B cell (primary cell): ENCODE measurements at regions not wholly inside any gene's neighbourhood (a gene's known extent, or its start where the extent isn't known, plus 50 kb on each side); places are given as distances from the start of the nearest gene placed in this dataset.

ENCODE experiments used
- ATAC-seq: fragments of 200-7000 bp; cut with Tn5 transposase; one replicate; pipeline ENCODE4 v1.10.0; 2021; ENCODE audit warnings: low read depth, mild to moderate bottlenecking, moderate number of reproducible peaks, moderate library complexity
- CTCF ChIA-PET: fragments of 350-600 bp; sonication (Branson Sonifier 250); formaldehyde crosslinking; loops from one replicate; lab custom pipeline; 2021; ENCODE audit warnings: antibody characterized with exemption, inconsistent platforms; lab: Charles Lee
- POLR2A ChIA-PET: fragments of 350-600 bp; sonication (Branson Sonifier 250); formaldehyde crosslinking; loops from one replicate; lab custom pipeline; 2021; ENCODE audit warnings: antibody characterized with exemption; lab: Charles Lee
- DNase-seq: peaks from one replicate; pipeline ENCODE4 v3.0.0; 2013
- H2AFZ ChIP-seq: 2 replicates; pipeline ENCODE4 v1.6.1; 2012; ENCODE audit warnings: mild to moderate bottlenecking, low read depth, low read length; ENCODE audit not compliant: insufficient read depth, poor library complexity, severe bottlenecking
- H3K27ac ChIP-seq, 2 donors: 1 replicate in 1 of 2; 2 replicates in 1 of 2; pipeline ENCODE4 v1.5.1; 2012 to 2013; ENCODE audit warnings: low read length in 2 of 2, mild to moderate bottlenecking in 2 of 2, moderate library complexity in 1 of 2
- H3K27me3 ChIP-seq, 4 experiments: fragments of 200-600 bp in 1 of 4; sonication (generic) in 1 of 4; replicated peaks in 1 of 4; 1 replicate in 2 of 4; 2 replicates in 2 of 4; pipeline versions ENCODE4 v1.6.1 to v1.7.0; 2013 to 2016; ENCODE audit warnings: low read length in 3 of 4, mild to moderate bottlenecking in 2 of 4, mixed read lengths in 1 of 4, moderate library complexity in 1 of 4; ENCODE audit not compliant: insufficient read depth in 4 of 4, control insufficient read depth in 3 of 4; ENCODE audit errors: control extremely low read depth in 1 of 4
- H3K36me3 ChIP-seq, 2 experiments: replicated peaks in 1 of 2; 1 replicate in 1 of 2; 2 replicates in 1 of 2; pipeline versions ENCODE4 v1.6.1 to v1.7.1; 2013; ENCODE audit warnings: low read length in 1 of 2; ENCODE audit not compliant: insufficient read depth in 2 of 2, control insufficient read depth in 1 of 2; ENCODE audit errors: control extremely low read depth in 1 of 2, extremely low read depth in 1 of 2
- H3K4me1 ChIP-seq, 2 donors: fragments of 200-600 bp in 1 of 2; sonication (generic) in 1 of 2; 1 replicate in 1 of 2; 2 replicates in 1 of 2; pipeline versions ENCODE4 v1.5.1 to v1.6.1; 2013 to 2017; ENCODE audit warnings: low read length in 2 of 2; ENCODE audit not compliant: control insufficient read depth in 2 of 2, insufficient read depth in 2 of 2
- H3K4me2 ChIP-seq: replicated peaks from 2 replicates; pipeline ENCODE3; 2012; ENCODE audit warnings: mild to moderate bottlenecking, low read depth, low read length; ENCODE audit not compliant: poor library complexity, severe bottlenecking
- H3K4me3 ChIP-seq, 5 experiments: fragments of 200-600 bp in 1 of 5; sonication (generic) in 1 of 5; 1 replicate in 3 of 5; 2 replicates in 2 of 5; pipeline versions ENCODE4 v1.5.1 to v1.7.0; 2011 to 2016; ENCODE audit warnings: low read length in 4 of 5, mild to moderate bottlenecking in 4 of 5, low read depth in 2 of 5, control low read depth in 1 of 5, moderate library complexity in 1 of 5; ENCODE audit not compliant: insufficient read depth in 1 of 5; ENCODE audit errors: control extremely low read depth in 1 of 5, extremely low read depth in 1 of 5
- H3K79me2 ChIP-seq: fragments of 200-600 bp; sonication (generic); one replicate; pipeline ENCODE4 v1.6.0; 2016; ENCODE audit warnings: low read length; ENCODE audit not compliant: control insufficient read depth, insufficient read depth
- H3K9ac ChIP-seq: fragments of 200-600 bp; sonication (generic); 2 replicates; pipeline ENCODE4 v1.6.1; 2017; ENCODE audit warnings: mild to moderate bottlenecking, low read length, moderate library complexity
- H3K9me3 ChIP-seq, 3 donors: one replicate each; pipeline versions ENCODE4 v1.6.1 to v1.7.1; 2013; ENCODE audit warnings: low read length in 2 of 3; ENCODE audit not compliant: control insufficient read depth in 2 of 3, insufficient read depth in 1 of 3; ENCODE audit errors: control extremely low read depth in 1 of 3
- H4K20me1 ChIP-seq: 2 replicates; pipeline ENCODE4 v1.6.0; 2012; ENCODE audit warnings: mild to moderate bottlenecking, low read length; ENCODE audit not compliant: insufficient read depth, control insufficient read depth, poor library complexity, severe bottlenecking
- H3K27ac Mint-ChIP-seq: one replicate; pipeline ENCODE4 v1.8.0; 2021; ENCODE audit warnings: mixed read lengths
- H3K27me3 Mint-ChIP-seq: one replicate; pipeline ENCODE4 v1.8.0; 2021; ENCODE audit warnings: mixed read lengths
- H3K4me1 Mint-ChIP-seq: one replicate; pipeline ENCODE4 v1.8.0; 2021; ENCODE audit warnings: mixed read lengths
- H3K4me3 Mint-ChIP-seq: one replicate; pipeline ENCODE4 v1.8.0; 2021; ENCODE audit warnings: mixed read lengths
- H3K9me3 Mint-ChIP-seq: one replicate; pipeline ENCODE4 v1.8.0; 2022; ENCODE audit warnings: mixed read lengths; ENCODE audit not compliant: insufficient read depth
- CTCF ChIP-seq: fragments of 200-600 bp; IDR thresholded peaks from one replicate; pipeline ENCODE4 v1.8.0; 2022; ENCODE audit warnings: antibody characterized with exemption, mild to moderate bottlenecking
- EZH2 ChIP-seq: IDR thresholded peaks from 2 replicates; pipeline ENCODE4 v1.6.1; 2012; ENCODE audit warnings: borderline replicate concordance, low read depth, mild to moderate bottlenecking, moderate library complexity, low read length; ENCODE audit not compliant: insufficient read depth, poor library complexity, severe bottlenecking
- WGBS: methylation state at CpG from one replicate; pipeline ENCODE4 v1.1.5; 2013; ENCODE audit warnings: missing lambda C conversion rate; ENCODE audit not compliant: insufficient coverage; 5-methylcytosine and 5-hydroxymethylcytosine counted together
- intact Hi-C: fragments of 100-400 bp; cut with micrococcal nuclease; formaldehyde crosslinking; loops from one replicate; pipeline ENCODE4 v1.10.0; 2022

GRCh38 chr1:79874289-79874688 lies 867.8 kb upstream of the ADGRL4 start:
- Histone ChIP-seq H3K4me3 (no peak overlapping the region), H3K36me3 (no peaks in the 10 kb centered on the region), H4K20me1 (no peaks in the 10 kb centered on the region), H3K79me2 (no peaks in the 10 kb centered on the region), H3K4me1 (no peaks in the 10 kb centered on the region), H2AFZ (no peak overlapping the region), H3K9me3 (peaks cover 0 to 19% (median 0%) of the 10 kb centered on the region in 3 donors), H3K27me3 (no peaks in the 10 kb centered on the region), H3K27ac (no peak overlapping the region), H3K9ac (no peak overlapping the region), H3K4me2 (no peak overlapping the region)
- H3K27me3 Mint-ChIP-seq, result no peaks in the 10 kb centered on the region
- WGBS, result 94% methylated on average over 2 of the region's 3 CpGs
- ChIA-PET CTCF (no interaction called here), POLR2A (no interaction called here)
- H3K4me1 Mint-ChIP-seq, result no peaks in the 10 kb centered on the region
- intact Hi-C loops, result no loop called here
- peaks cover 8% of the 10 kb centered on the region for H3K9me3 Mint-ChIP-seq
- DNase-seq, result no peak
- TF ChIP-seq EZH2 (no peak), CTCF (no peak)
- H3K27ac Mint-ChIP-seq, result no peak overlapping the region
- no peak overlapping the region for H3K4me3 Mint-ChIP-seq
- no peak for ATAC-seq

- Mint-ChIP-seq H3K4me3 (no peak overlapping the region), H3K9me3 (peaks cover 3% of the 10 kb centered on the region), H3K4me1 (no peaks in the 10 kb centered on the region), H3K27ac (no peak overlapping the region), H3K27me3 (no peaks in the 10 kb centered on the region)
- no CpG with 5 or more reads among the region's 8 CpGs for WGBS
- Histone ChIP-seq H3K79me2 (no peaks in the 10 kb centered on the region), H4K20me1 (no peaks in the 10 kb centered on the region), H3K36me3 (no peaks in the 10 kb centered on the region), H3K27me3 (no peaks in the 10 kb centered on the region), H3K9ac (no peak overlapping the region), H3K4me2 (no peak overlapping the region), H3K27ac (no peak overlapping the region), H3K4me3 (no peak overlapping the region), H3K4me1 (no peaks in the 10 kb centered on the region), H3K9me3 (peaks cover 0 to 4% (median 0%) of the 10 kb centered on the region in 3 donors), H2AFZ (no peak overlapping the region)
- ATAC-seq (no peak), DNase-seq (no peak)
- POLR2A ChIA-PET, result no interaction called here
- TF ChIP-seq EZH2, result no peak
- no peak for TF ChIP-seq CTCF
- CTCF ChIA-PET, result no interaction called here
- intact Hi-C loops, result no loop called here
Measured at GRCh38 chr1:79859212-79859948, 852.9 kb upstream of the ADGRL4 start.
